GM19025 (cell line): ENCODE measurements at regions not wholly inside any gene's neighbourhood (a gene's known extent, or its start where the extent isn't known, plus 50 kb on each side); places are given as distances from the start of the nearest gene placed in this dataset.

ENCODE experiments used
- ATAC-seq: cut with Tn5 transposase; IDR thresholded peaks from one replicate; pipeline ENCODE4 v1.9.1; 2021; ENCODE audit warnings: mild to moderate bottlenecking, low read depth, moderate library complexity; ENCODE audit not compliant: unreplicated experiment

GRCh38 chr12:89122852-89123251, 229.4 kb downstream of the DUSP6 start:
- ATAC-seq, result no peak

- ATAC-seq, result no peak
Observed at GRCh38 chr12:89117448-89118034, 234.8 kb downstream of the DUSP6 start.

DNA sequence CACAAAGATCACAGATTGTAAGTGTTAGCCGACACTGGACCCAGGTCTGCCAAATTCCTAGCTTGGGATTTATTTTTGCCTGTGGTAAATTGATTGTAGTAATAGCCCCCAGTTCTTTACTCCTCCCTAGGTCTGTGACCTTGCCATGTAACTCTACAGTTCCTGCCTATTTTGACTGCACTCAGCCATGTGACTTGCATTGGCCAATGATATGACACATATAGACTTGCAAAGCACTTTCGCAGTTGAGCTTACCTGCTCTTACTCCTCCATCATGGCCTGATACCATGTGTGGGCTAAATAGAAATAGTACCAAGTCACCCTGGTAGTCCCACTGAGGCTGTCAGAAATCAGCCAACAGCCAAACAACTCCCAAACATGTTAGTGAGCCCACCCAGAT, 240.3 kb downstream of the DUSP6 start:
- ATAC-seq, result no peak

DNA sequence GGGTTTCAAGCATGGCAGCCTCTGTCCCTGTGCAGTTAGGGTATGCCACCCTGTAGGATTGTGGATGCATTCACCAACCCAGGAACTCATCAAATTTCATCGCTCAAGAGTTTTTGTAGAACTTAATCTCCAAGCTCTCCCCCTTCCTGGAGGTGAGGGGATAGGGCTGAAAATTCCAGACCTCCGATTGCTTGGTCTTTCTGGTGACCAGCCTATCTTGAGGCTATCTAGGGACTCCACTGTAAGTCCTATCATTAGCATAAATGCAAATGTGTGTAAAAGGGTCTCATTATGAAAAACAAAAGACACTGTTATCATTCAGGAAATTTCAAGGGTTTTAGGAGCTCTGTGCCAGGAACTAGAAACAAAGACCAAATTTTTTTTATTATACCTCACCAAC, 244.0 kb downstream of the DUSP6 start:
- no peak for ATAC-seq

GRCh38 chr12:89106950-89107349, 245.4 kb downstream of the DUSP6 start:
- no peak for ATAC-seq

GRCh38 chr12:89105243-89105642, 247.1 kb downstream of the DUSP6 start:
- no peak for ATAC-seq

DNA sequence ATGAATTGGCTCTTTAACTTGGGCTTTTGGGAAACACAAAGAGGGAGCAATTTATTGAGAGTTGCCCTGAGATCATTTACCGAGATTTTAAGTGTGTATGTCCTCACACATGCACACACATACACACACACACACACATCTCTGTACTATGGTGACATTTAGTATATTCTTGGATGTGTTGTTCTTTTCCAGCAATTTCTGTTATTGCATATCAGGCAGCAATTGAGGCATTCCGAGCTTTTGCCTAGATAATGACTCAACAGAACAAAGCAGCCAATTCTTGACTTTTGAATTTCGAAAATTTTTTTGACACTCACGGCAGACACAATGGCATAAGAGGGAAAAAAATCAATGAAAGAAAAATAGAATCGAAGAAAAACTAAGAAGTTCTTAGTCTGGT, 248.5 kb downstream of the DUSP6 start:
- no peak for ATAC-seq

GRCh38 chr12:89101440-89101839, 250.9 kb downstream of the DUSP6 start:
- ATAC-seq, result no peak

- ATAC-seq, result no peak
Observed at GRCh38 chr12:89098441-89099112, 253.7 kb downstream of the DUSP6 start.

- ATAC-seq, result no peak
Observed at GRCh38 chr12:89092297-89092696, 260.0 kb downstream of the DUSP6 start.

GRCh38 chr12:89091293-89091841, 260.9 kb downstream of the DUSP6 start:
- no peak for ATAC-seq

DNA sequence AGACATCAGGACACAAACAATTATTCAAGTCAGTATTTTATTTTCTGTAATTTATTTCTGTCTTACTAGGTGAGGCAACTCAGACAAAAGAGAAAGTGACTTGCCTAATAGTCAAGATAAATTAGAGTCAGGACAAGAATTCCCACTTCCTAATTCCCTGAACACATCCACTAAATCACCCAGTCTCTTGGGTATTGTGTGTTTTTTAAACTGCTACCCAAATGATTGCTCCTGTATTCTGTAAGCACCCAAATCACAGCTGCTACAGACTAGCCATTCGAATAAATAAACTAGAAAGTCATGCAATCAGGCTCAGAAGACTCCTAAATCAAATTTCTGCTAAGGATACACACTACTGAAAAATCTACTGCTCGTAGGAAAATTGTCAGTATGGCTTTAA, 263.0 kb downstream of the DUSP6 start:
- no peak for ATAC-seq

GRCh38 chr12:89087876-89088275, 264.4 kb downstream of the DUSP6 start:
- no peak for ATAC-seq

GRCh38 chr12:89087149-89087825, 265.0 kb downstream of the DUSP6 start:
- no peak for ATAC-seq

DNA sequence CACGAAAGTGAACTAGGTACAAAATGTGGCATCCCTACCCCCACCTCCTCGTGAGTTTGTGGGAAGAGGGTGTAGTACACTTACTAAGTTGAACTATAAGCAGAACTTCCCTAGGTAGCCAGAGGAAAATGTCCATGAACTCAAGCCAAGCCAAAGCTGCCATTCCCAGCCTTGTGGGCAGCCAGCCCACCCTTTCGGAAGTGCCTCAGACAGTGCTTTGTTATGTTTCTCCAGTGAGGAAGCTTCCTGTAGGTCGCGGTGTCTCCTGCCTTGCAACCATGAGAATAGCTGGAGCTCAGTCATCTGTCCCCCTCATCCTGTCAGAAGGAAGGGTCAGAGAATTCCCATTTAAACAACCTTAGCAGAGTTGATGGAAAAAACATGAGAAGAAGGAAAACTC, 266.9 kb downstream of the DUSP6 start:
- ATAC-seq, result no peak

GRCh38 chr12:89084751-89085150, 267.6 kb downstream of the DUSP6 start:
- ATAC-seq, result no peak

GRCh38 chr12:89083491-89083890, 268.8 kb downstream of the DUSP6 start:
- ATAC-seq, result no peak

GRCh38 chr12:89082370-89082753, 269.9 kb downstream of the DUSP6 start:
- no peak for ATAC-seq

- no peak for ATAC-seq
Observed at GRCh38 chr12:89081719-89082369, 270.5 kb downstream of the DUSP6 start.

- ATAC-seq, result no peak
Observed at GRCh38 chr12:89080793-89081465, 271.4 kb downstream of the DUSP6 start.
